Body of pancreas (tissue), 4 donors: ENCODE measurements at regions not wholly inside any gene's neighbourhood (a gene's known extent, or its start where the extent isn't known, plus 50 kb on each side); places are given as distances from the start of the nearest gene placed in this dataset.

Experiments
- ATAC-seq: fragments of 150-250 bp; one replicate; pipeline ENCODE4 v1.9.1; 2016
- DNase-seq, 4 donors: peaks; one replicate each; pipeline ENCODE4 v3.0.0-alpha.2; 2019
- H3K27ac ChIP-seq, 4 donors: fragments of 200-600 bp; sonication (generic); 1 replicate in 3 of 4; 2 replicates in 1 of 4; pipeline versions ENCODE4 v1.5.1 to v1.6.1; 2016 to 2019; ENCODE audit warnings: mild to moderate bottlenecking in 1 of 4, mixed read lengths in 1 of 4, moderate library complexity in 1 of 4
- H3K27me3 ChIP-seq, 2 donors: fragments of 200-600 bp; sonication (generic); one replicate each; pipeline ENCODE4 v1.6.0; 2016; ENCODE audit warnings: mild to moderate bottlenecking in 1 of 2
- H3K36me3 ChIP-seq, 2 donors: fragments of 200-600 bp; sonication (generic); replicated peaks in 1 of 2; 2 replicates each; pipeline ENCODE4 v1.5.1; 2016; ENCODE audit warnings: low read depth in 2 of 2; ENCODE audit not compliant: insufficient read depth in 1 of 2
- H3K4me1 ChIP-seq: fragments of 200-600 bp; sonication (generic); one replicate; pipeline ENCODE4 v1.6.0; 2016
- H3K4me3 ChIP-seq, 2 donors: fragments of 200-600 bp; sonication (generic); 1 replicate in 1 of 2; 2 replicates in 1 of 2; pipeline ENCODE4 v1.5.1; 2016 to 2019
- H3K9me3 ChIP-seq, 3 donors: fragments of 200-600 bp; sonication (generic); 1 replicate in 2 of 3; 2 replicates in 1 of 3; pipeline ENCODE4 v1.5.1; 2016
- POLR2A ChIP-seq, 3 donors: fragments of 450-650 bp; IDR thresholded peaks; one replicate each; pipeline ENCODE4 v1.6.1; 2016; ENCODE audit warnings: antibody characterized with exemption in 3 of 3, mild to moderate bottlenecking in 2 of 3
- WGBS, 2 donors: methylation state at CpG; one replicate each; pipeline ENCODE4 v1.1.5; 2017; 5-methylcytosine and 5-hydroxymethylcytosine counted together
- intact Hi-C: fragments of 100-400 bp; cut with DNase I; formaldehyde crosslinking; loops from one replicate; pipeline ENCODE4 v1.15.1; 2023
- TF ChIP-seq, protein P1 (sequence below), 7 experiments: fragments of 450-650 bp in 4 of 7; fragments of 200-600 bp in 3 of 7; sonication (generic) in 3 of 7; IDR thresholded peaks; one replicate each; pipeline ENCODE4 v1.5.1; 2016 to 2019; ENCODE audit warnings: antibody characterized with exemption in 7 of 7

DNA sequence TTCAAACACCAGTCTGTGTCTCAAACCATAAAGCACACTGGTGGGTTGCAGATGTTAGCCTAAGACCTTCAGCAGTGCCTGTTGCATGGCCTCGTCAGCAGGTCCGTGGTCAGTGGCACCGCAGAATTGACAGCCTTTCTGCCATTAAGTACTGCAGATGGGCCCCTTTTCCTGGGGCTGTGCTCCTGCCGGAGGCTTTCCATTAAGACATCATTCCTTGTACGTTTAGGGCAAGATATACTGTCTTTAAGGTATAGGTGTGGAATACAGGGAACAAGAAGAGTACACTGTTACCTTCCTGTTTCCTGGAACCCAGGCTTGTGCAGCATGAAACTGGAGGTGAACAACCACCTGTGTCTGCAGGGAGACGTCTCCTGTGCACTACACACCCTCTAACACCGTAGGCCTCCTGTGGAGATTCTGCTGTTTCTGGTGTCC lies 67.9 kb upstream of the WDR1 start:
- Histone ChIP-seq H3K27me3 (no peaks in the 10 kb centered on the region), H3K27ac (no peak overlapping the region), H3K36me3 (no peaks in the 10 kb centered on the region), H3K4me1 (no peaks in the 10 kb centered on the region), H3K9me3 (no peaks in the 10 kb centered on the region), H3K4me3 (no peak overlapping the region)
- DNase-seq (no peak), ATAC-seq (no peak)
- intact Hi-C loops = no loop called here
- 58 to 70% methylated on average over 7 of the region's 7 CpGs for WGBS, 2 donors
- TF ChIP-seq POLR2A (IDR thresholded peaks at IDR 0.05) = no peak

DNA sequence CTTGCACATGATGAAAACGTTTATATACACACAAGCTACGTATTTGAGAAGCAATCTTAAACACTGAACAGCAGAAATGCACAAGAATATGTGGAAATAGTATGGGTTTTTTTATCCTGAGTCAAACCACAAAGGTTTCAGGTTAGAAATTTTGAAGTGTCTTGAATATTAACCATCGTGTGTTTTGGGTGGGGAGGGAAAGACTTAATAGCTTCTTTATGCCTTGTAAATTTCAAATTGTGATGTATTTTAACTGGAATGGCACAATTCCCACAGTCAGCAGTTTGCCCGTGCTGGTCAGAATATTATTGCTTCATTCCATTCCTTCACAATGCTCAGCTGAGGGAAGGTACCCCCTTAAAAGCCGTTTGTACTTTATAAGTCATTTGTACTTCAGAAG lies 67.4 kb upstream of the WDR1 start:
- no peak for ATAC-seq
- no peak overlapping the region for H3K4me3 ChIP-seq
- no peaks in the 10 kb centered on the region for H3K36me3 ChIP-seq
- TF ChIP-seq POLR2A (IDR thresholded peaks at IDR 0.05) = no peak
- TF ChIP-seq, protein P1, sequence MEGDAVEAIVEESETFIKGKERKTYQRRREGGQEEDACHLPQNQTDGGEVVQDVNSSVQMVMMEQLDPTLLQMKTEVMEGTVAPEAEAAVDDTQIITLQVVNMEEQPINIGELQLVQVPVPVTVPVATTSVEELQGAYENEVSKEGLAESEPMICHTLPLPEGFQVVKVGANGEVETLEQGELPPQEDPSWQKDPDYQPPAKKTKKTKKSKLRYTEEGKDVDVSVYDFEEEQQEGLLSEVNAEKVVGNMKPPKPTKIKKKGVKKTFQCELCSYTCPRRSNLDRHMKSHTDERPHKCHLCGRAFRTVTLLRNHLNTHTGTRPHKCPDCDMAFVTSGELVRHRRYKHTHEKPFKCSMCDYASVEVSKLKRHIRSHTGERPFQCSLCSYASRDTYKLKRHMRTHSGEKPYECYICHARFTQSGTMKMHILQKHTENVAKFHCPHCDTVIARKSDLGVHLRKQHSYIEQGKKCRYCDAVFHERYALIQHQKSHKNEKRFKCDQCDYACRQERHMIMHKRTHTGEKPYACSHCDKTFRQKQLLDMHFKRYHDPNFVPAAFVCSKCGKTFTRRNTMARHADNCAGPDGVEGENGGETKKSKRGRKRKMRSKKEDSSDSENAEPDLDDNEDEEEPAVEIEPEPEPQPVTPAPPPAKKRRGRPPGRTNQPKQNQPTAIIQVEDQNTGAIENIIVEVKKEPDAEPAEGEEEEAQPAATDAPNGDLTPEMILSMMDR (IDR thresholded peaks at IDR 0.05) = no peak
- no peak overlapping the region for H3K27ac ChIP-seq
- intact Hi-C loops = no loop called here
- 27 to 30% methylated on average over 5 of the region's 5 CpGs for WGBS, 2 donors
- DNase-seq = no peak
- no peaks in the 10 kb centered on the region for H3K9me3 ChIP-seq
- no peaks in the 10 kb centered on the region for H3K27me3 ChIP-seq
- no peaks in the 10 kb centered on the region for H3K4me1 ChIP-seq

GRCh38 chr4:10183462-10183861 lies 66.9 kb upstream of the WDR1 start:
- Histone ChIP-seq H3K9me3 (no peaks in the 10 kb centered on the region), H3K27me3 (no peaks in the 10 kb centered on the region), H3K36me3 (no peaks in the 10 kb centered on the region), H3K4me1 (no peaks in the 10 kb centered on the region), H3K27ac (no peak overlapping the region), H3K4me3 (no peak overlapping the region)
- intact Hi-C loops = no loop called here
- TF ChIP-seq, protein P1 (IDR thresholded peaks at IDR 0.05) = no peak
- TF ChIP-seq POLR2A (IDR thresholded peaks at IDR 0.05) = no peak
- ATAC-seq (no peak), DNase-seq (no peak)
- WGBS, 2 donors = 74 to 76% methylated on average over 1 of the region's 1 CpG

GRCh38 chr4:10182446-10183424 lies 66.1 kb upstream of the WDR1 start:
- WGBS, 2 donors = 72 to 77% methylated on average over 6 of the region's 6 CpGs
- no peaks in the 10 kb centered on the region for H3K36me3 ChIP-seq
- H3K4me3 ChIP-seq = no peak overlapping the region
- intact Hi-C loops = no loop called here
- H3K27ac ChIP-seq = no peak overlapping the region
- DNase-seq (no peak), ATAC-seq (no peak)
- TF ChIP-seq, protein P1 (IDR thresholded peaks at IDR 0.05) = no peak
- no peak for TF ChIP-seq POLR2A (IDR thresholded peaks at IDR 0.05)
- no peaks in the 10 kb centered on the region for H3K4me1 ChIP-seq
- no peaks in the 10 kb centered on the region for H3K9me3 ChIP-seq
- no peaks in the 10 kb centered on the region for H3K27me3 ChIP-seq

DNA sequence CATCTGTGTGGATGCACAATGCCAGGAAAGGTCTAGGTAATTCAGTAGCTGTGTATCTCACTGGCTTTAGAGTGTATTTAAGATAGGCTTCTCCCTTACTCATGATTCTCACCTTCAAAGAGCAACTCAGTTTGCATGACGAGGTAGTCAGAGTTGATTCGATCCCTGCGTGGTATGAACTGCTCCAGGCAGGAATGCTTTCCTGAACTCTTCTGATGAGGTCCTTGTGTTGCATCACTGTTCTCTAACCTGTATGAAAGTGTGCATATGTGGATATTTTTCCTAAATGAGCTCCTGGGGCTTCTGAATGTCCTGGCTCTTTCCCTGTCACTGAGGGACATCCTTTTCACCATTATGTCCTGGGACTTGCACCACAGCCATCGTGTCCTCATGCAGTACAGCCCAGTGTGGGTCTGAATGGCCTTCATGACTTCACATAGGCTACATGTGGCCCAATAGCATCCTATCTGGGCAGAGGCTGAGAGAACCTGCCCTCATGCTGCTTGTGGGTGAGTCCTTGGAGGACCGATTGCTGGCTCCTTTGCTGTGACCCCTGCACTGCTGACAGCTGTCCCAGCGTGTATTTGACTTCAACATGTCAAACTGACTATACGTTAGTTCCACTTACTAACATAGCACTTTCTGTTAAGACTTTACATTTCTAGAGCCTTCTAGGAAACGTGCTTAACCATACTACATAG lies 65.3 kb upstream of the WDR1 start:
- intact Hi-C loops = no loop called here
- Histone ChIP-seq H3K27ac (no peak overlapping the region), H3K4me3 (no peak overlapping the region), H3K9me3 (no peaks in the 10 kb centered on the region), H3K36me3 (no peaks in the 10 kb centered on the region), H3K27me3 (no peaks in the 10 kb centered on the region), H3K4me1 (no peaks in the 10 kb centered on the region)
- DNase-seq (no peak), ATAC-seq (no peak)
- 72 to 73% methylated on average over 8 of the region's 8 CpGs for WGBS, 2 donors
- TF ChIP-seq POLR2A (IDR thresholded peaks at IDR 0.05) = no peak
- TF ChIP-seq, protein P1 (IDR thresholded peaks at IDR 0.05) = no peak
